Erythroblast (primary cell): ENCODE measurements at regions not wholly inside any gene's neighbourhood (a gene's known extent, or its start where the extent isn't known, plus 50 kb on each side); places are given as distances from the start of the nearest gene placed in this dataset.

Experiments used
- GATA1 ChIP-seq: IDR thresholded peaks from 2 replicates; pipeline ENCODE4 v1.6.1; 2011; ENCODE audit warnings: low read depth, mild to moderate bottlenecking, control low read depth, low read length, moderate library complexity
- POLR2A ChIP-seq: IDR thresholded peaks from 2 replicates; pipeline ENCODE4 v1.6.1; 2011; ENCODE audit warnings: mild to moderate bottlenecking, low read length

DNA sequence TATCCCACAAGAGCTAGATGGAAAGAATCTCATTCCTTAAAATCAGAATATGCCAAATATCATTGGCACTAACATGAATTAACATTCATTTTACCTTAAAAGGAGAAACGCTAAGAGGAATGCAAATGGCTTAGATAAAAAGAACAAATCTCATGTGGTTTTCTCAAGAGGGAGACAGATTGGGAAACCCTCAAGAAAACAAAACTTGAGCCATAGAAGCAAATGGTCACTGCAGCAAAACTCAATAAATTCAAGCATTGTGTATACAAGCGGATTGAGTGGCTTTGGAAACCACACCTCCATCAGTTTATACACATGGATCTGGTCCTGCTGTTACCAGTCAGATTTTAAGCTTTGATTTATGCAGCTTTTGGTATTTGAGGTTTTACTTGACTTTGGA, 1331.8 kb upstream of the ZEB2 start:
- TF ChIP-seq POLR2A = no peak
- TF ChIP-seq GATA1 = no peak
